Inflammatory macrophage (primary cell): ENCODE measurements at regions not wholly inside any gene's neighbourhood (a gene's known extent, or its start where the extent isn't known, plus 50 kb on each side); places are given as distances from the start of the nearest gene placed in this dataset.
"Not testable (repeated sequence)": the region's sequence is repeated elsewhere in the genome, so short reads cannot be mapped to it uniquely, and the experiment has no call there.

Source experiments
- DNase-seq, 2 donors: peaks; one replicate each; pipeline ENCODE4 v3.0.0-alpha.2; 2020 to 2022

- DNase-seq = no peak
Observed at GRCh38 chr2:191476901-191477300, 201.0 kb upstream of the NABP1 start.

GRCh38 chr2:191478799-191479679 lies 198.9 kb upstream of the NABP1 start:
- no peak for DNase-seq

DNA sequence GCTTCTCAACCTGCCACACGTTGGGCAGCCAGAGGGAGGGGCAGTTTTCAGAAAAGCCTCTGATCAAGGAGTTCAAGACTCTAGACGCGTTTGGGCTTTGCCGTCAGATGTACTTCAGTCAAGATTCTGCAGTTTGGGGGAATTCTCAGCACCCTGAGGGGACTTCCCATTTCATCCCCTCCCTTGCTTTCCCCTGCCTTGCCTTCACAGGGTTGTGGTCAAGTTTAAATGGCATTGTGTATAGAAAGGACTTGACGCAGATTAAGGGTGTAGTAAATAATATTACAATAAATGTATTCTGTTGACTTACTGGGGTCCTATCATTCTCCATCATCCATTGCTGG lies 198.3 kb upstream of the NABP1 start:
- no peak for DNase-seq

GRCh38 chr2:191481305-191482070 lies 196.4 kb upstream of the NABP1 start:
- DNase-seq = no peak

- DNase-seq = no peak
Observed at GRCh38 chr2:191483117-191483516, 194.8 kb upstream of the NABP1 start.

DNA sequence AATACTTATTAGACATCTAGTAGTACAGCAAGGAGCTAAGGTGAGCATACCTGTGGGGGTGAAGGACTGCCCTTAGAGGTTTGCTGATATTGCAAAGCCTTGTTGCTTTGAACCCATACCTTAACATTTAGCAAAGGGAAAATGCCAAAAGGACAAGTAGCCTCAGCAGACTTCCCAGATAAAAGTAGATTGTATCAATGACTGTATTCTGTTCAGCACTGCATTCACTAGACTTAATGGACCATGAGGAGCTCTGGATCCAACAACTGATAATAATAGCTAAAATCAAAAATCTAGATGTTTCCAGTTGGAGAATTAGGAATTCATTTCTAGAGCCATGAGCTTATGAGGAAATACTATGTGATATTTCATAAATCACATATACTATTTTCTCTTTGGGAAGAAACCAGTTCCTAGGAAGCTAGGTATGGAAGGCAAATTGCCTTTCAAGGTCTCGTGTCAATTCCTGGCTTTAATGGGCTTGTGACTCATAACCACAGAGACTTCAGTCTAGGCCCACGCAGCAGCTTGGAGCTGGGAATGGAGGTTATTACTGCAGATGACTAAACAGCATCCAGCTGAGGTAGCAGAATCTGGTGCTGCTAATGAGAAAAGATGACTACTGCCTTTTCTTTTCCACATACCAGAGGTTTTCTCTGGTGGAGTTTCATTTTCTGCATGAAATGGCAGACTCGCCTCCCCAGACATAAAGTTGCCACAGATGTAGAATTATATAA lies 191.2 kb upstream of the NABP1 start:
- peak; percentile 45 to 75 for DNase-seq

GRCh38 chr2:191488135-191488534 lies 189.8 kb upstream of the NABP1 start:
- DNase-seq = peak in 1 of 2 donors; percentile 11

- no peak for DNase-seq
Observed at GRCh38 chr2:191489177-191489576, 188.8 kb upstream of the NABP1 start.

GRCh38 chr2:191496838-191497237 lies 181.1 kb upstream of the NABP1 start:
- no peak for DNase-seq

DNA sequence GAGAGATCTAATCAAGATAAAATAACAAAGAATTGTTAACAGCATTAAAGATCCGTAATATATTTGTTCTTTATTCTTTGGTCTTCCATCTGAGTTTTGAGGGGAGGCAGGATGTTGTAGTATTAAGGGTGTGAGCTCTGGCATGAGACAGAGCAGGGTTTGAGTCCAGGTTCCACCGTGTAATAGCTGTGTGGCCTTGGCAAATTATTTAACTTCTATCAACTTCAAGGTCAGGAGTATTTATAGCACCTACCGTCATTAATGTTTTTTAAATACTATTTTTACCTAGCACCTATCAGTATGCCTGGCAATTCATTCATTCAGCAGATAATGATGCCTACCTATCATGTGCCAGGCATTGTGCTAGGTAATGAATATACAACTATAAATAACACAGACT lies 180.1 kb upstream of the NABP1 start:
- DNase-seq = no peak

DNA sequence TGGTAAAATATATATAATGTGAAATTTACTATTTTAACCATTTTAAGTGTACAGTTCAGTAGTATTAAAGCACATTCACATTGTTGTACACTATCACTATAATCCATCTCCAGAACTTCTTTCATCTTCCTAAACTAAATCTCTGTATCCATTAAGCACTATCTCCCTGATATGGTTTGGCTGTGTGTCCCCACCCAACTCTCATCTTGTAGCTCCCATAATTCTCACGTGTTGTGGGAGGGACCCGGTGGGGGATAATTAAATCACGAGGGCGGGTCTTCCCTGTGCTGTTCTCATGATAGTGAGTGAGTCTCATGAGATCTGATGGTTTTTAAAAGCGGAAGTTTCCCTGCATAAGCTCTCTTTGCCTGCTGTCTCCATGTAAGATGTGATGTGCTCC lies 178.9 kb upstream of the NABP1 start:
- no peak for DNase-seq

GRCh38 chr2:191499874-191500565 lies 177.9 kb upstream of the NABP1 start:
- no peak for DNase-seq

DNA sequence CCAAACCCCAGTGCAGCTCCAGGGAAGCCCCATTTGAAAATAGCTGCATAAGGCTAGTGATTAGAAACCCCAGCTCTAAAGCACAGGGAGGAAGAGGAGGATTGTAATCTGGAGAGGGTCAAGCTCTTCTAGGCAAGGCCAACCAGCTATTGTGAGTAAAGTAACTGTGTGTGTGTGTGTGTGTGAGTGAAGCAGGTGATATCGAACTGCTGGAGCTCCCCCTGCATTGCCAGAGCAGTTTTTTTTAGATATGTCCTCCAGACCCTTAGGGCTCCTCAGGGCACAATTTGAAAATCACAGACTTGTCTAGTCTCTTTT lies 177.4 kb upstream of the NABP1 start:
- no peak for DNase-seq

GRCh38 chr2:191500884-191501560 lies 176.9 kb upstream of the NABP1 start:
- DNase-seq = no peak

DNA sequence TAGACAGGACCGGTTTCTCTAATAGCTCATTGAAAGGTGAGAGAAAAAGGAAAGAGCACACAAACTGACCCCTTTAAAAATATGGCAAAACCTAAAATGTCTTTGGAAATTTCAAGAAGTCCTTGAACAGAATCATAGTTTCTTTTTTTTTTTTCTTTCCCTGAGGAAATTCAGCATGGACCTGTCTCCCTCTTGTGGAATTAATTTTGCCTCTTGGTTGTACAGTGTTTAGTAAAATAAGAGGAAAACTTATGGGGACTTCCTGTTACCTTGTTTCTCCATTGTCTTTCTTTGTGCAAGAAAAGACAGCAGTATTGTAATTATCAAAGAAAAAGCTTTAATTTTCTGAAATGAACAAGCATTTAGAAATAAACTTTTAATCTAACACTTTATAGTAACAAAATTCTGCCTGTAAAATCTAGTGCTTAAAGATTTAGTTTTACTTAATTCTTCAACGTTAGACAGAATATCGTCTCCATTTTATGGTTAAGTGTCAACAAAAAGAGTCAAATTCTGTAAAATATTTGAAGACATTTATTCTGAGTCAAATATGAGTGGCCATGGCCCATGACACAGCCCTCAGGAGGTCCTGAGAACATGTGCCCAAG lies 176.3 kb upstream of the NABP1 start:
- DNase-seq = peak; percentile 51 to 58

- DNase-seq = no peak
Observed at GRCh38 chr2:191506515-191506914, 171.4 kb upstream of the NABP1 start.

- DNase-seq = not testable (repeated sequence)
Observed at GRCh38 chr2:191507252-191507853, 170.6 kb upstream of the NABP1 start.

GRCh38 chr2:191508738-191509137 lies 169.2 kb upstream of the NABP1 start:
- no peak for DNase-seq

- DNase-seq = no peak
Observed at GRCh38 chr2:191512216-191512835, 165.6 kb upstream of the NABP1 start.

- no peak for DNase-seq
Observed at GRCh38 chr2:191512874-191513273, 165.1 kb upstream of the NABP1 start.

GRCh38 chr2:191514613-191515012 lies 163.3 kb upstream of the NABP1 start:
- DNase-seq = no peak
